Keratinocyte (primary cell): ENCODE measurements at regions not wholly inside any gene's neighbourhood (a gene's known extent, or its start where the extent isn't known, plus 50 kb on each side); places are given as distances from the start of the nearest gene placed in this dataset.

ENCODE experiments used
- DNase-seq: peaks from one replicate; pipeline ENCODE4 v3.0.0-alpha.2; 2011; ENCODE audit warnings: low read depth, missing footprints, low spot score
- FAIRE-seq: peaks from 2 replicates; lab custom pipeline; 2011; peaks lifted over from hg19 to GRCh38; lab: Jason Lieb, UNC
- H2AFZ ChIP-seq: 2 replicates; pipeline ENCODE4 v1.6.0; 2012; ENCODE audit warnings: low read length, control low read depth, inconsistent platforms; ENCODE audit not compliant: control insufficient read depth
- H3K27ac ChIP-seq: 2 replicates; pipeline ENCODE4 v1.5.1; 2011; ENCODE audit warnings: low read length; ENCODE audit not compliant: control insufficient read depth, insufficient read depth
- H3K27me3 ChIP-seq: 3 replicates; pipeline ENCODE4 v1.6.0; 2011; ENCODE audit warnings: low read length; ENCODE audit not compliant: control insufficient read depth, insufficient read depth; ENCODE audit errors: extremely low read depth
- H3K36me3 ChIP-seq, 2 experiments: 2 replicates in 1 of 2; 3 replicates in 1 of 2; pipeline ENCODE4 v1.5.1; 2011; ENCODE audit warnings: low read length in 2 of 2, mild to moderate bottlenecking in 1 of 2; ENCODE audit not compliant: control insufficient read depth in 2 of 2, insufficient read depth in 2 of 2; ENCODE audit errors: extremely low read depth in 1 of 2
- H3K4me1 ChIP-seq: 3 replicates; pipeline ENCODE4 v1.5.1; 2011; ENCODE audit warnings: low read length; ENCODE audit not compliant: control insufficient read depth, insufficient read depth; ENCODE audit errors: extremely low read depth
- H3K4me2 ChIP-seq: 3 replicates; pipeline ENCODE4 v1.6.0; 2011; ENCODE audit warnings: low read depth, low read length; ENCODE audit not compliant: control insufficient read depth, insufficient read depth; ENCODE audit errors: extremely low read depth
- H3K4me3 ChIP-seq, 3 experiments: fragments of 200-600 bp in 1 of 3; sonication (generic) in 1 of 3; 2 replicates in 2 of 3; 3 replicates in 1 of 3; pipeline ENCODE4 v1.5.1; 2011 to 2016; ENCODE audit warnings: low read length in 3 of 3, mild to moderate bottlenecking in 3 of 3, control low read depth in 2 of 3, inconsistent platforms in 1 of 3, low read depth in 1 of 3, mixed read lengths in 1 of 3, mixed run types in 1 of 3, moderate library complexity in 1 of 3; ENCODE audit not compliant: control insufficient read depth in 2 of 3, insufficient read depth in 2 of 3; ENCODE audit errors: extremely low read depth in 1 of 3
- H3K79me2 ChIP-seq: 2 replicates; pipeline ENCODE4 v1.6.0; 2012; ENCODE audit warnings: low read length; ENCODE audit not compliant: control insufficient read depth, insufficient read depth
- H3K9ac ChIP-seq: 3 replicates; pipeline ENCODE4 v1.6.0; 2011; ENCODE audit warnings: low read length; ENCODE audit not compliant: control insufficient read depth, insufficient read depth; ENCODE audit errors: extremely low read depth
- H3K9me1 ChIP-seq: 3 replicates; pipeline ENCODE4 v1.6.0; 2011; ENCODE audit warnings: low read length; ENCODE audit not compliant: control insufficient read depth, insufficient read depth; ENCODE audit errors: extremely low read depth
- H3K9me3 ChIP-seq: 2 replicates; pipeline ENCODE4 v1.5.1; 2012; ENCODE audit warnings: low read depth, low read length; ENCODE audit not compliant: control insufficient read depth
- H4K20me1 ChIP-seq: 3 replicates; pipeline ENCODE4 v1.6.0; 2011; ENCODE audit warnings: low read length; ENCODE audit not compliant: control insufficient read depth, insufficient read depth; ENCODE audit errors: extremely low read depth
- CTCF ChIP-seq, 3 experiments: IDR thresholded peaks in 1 of 3; conservative IDR thresholded peaks in 1 of 3; optimal IDR thresholded peaks in 1 of 3; 2 replicates in 2 of 3; 3 replicates in 1 of 3; pipeline versions ENCODE3 to v1.5.1; 2011; ENCODE audit warnings: low read length in 3 of 3, mild to moderate bottlenecking in 3 of 3, moderate library complexity in 2 of 3, control low read depth in 1 of 3, inconsistent platforms in 1 of 3; ENCODE audit not compliant: insufficient read depth in 2 of 3; ENCODE audit errors: extremely low read depth in 1 of 3
- EZH2 ChIP-seq: IDR thresholded peaks from one replicate; pipeline ENCODE4 v1.6.1; 2012; ENCODE audit warnings: inconsistent platforms, mild to moderate bottlenecking, low read length, moderate library complexity
- dilution Hi-C: fragments of 300-500 bp; cut with MboI; formaldehyde crosslinking; loops from one replicate; pipeline ENCODE4 v1.7.0; 2020; ENCODE audit warnings: low sequenced_read_pairs; ENCODE audit not compliant: extremely low pct_ligation_motif_present

DNA sequence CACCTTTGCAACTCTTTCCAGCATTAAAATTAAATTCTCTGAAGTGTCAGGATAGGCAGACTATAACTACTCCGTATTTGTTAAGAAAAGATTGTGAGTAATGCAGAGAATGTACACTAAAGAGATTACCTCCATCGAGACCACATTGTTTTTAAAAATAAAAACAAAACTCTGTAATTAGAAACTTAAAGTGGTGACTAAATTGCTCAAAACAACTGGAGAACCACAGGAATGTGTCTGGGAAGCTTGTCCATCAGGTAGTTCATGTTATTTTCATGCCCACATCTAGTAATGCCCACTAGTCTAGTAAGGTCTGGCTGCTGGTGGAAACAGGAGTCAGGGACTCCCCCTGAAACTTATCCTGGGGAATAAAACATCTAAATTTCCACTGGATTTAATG, 103.0 kb upstream of the FOXQ1 start:
- Histone ChIP-seq H3K4me1 (no peaks in the 10 kb centered on the region), H3K4me3 (no peak overlapping the region), H3K79me2 (no peaks in the 10 kb centered on the region), H3K4me2 (no peak overlapping the region), H3K9me3 (no peaks in the 10 kb centered on the region), H3K36me3 (no peaks in the 10 kb centered on the region), H3K9ac (no peak overlapping the region), H3K27me3 (no peaks in the 10 kb centered on the region), H4K20me1 (no peaks in the 10 kb centered on the region), H3K9me1 (no peaks in the 10 kb centered on the region), H3K27ac (no peak overlapping the region), H2AFZ (no peak overlapping the region)
- dilution Hi-C loops: no loop called here
- DNase-seq (no peak), FAIRE-seq (peak; percentile 17)
- TF ChIP-seq EZH2 (no peak), CTCF (optimal IDR thresholded peaks at IDR 0.05 in 1 of 3, IDR thresholded peaks at IDR 0.05 in 1 of 3, conservative IDR thresholded peaks at IDR 0.05 in 1 of 3; ENCODE audit: extremely low read depth in 1 of 3, insufficient read depth in 2 of 3, low read length in 3 of 3) (no peak)

DNA sequence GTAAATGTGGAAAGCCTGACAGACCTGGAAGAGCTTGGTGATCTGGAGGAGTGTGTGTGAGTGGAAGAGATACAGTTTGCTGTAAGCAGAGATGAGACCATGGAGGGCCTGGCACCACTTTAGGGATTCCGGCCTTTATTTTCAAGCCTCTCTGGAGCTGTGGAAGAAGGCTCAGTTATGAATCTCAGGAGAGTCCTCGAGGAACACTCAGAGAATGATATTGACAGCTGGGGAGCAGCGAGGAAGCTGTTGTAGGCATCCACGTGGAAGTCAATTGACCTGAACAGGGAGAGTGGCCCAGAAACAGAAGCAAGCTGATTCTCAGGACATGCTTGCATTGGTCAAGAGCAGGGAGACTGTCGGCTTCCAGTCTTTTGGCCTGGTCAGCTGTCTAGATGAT, 108.4 kb upstream of the FOXQ1 start:
- FAIRE-seq (no peak), DNase-seq (no peak)
- Histone ChIP-seq H3K36me3 (no peaks in the 10 kb centered on the region), H3K27ac (no peak overlapping the region), H3K4me3 (no peak overlapping the region), H3K4me1 (no peaks in the 10 kb centered on the region), H3K4me2 (no peak overlapping the region), H3K9me1 (no peaks in the 10 kb centered on the region), H3K79me2 (no peaks in the 10 kb centered on the region), H3K9ac (no peak overlapping the region), H4K20me1 (no peaks in the 10 kb centered on the region), H2AFZ (no peak overlapping the region), H3K9me3 (no peaks in the 10 kb centered on the region), H3K27me3 (no peaks in the 10 kb centered on the region)
- no peak for TF ChIP-seq EZH2
- no peak for TF ChIP-seq CTCF (optimal IDR thresholded peaks at IDR 0.05 in 1 of 3, IDR thresholded peaks at IDR 0.05 in 1 of 3, conservative IDR thresholded peaks at IDR 0.05 in 1 of 3; ENCODE audit: extremely low read depth in 1 of 3, insufficient read depth in 2 of 3, low read length in 3 of 3)
- dilution Hi-C loops: no loop called here
